ENCODE measurements at regions not wholly inside any gene's neighbourhood (a gene's known extent, or its start where the extent isn't known, plus 50 kb on each side); places are given as distances from the start of the nearest gene placed in this dataset.
"Not testable (repeated sequence)": the region's sequence is repeated elsewhere in the genome, so short reads cannot be mapped to it uniquely, and the experiment has no call there.

- DNase-seq (ENCODE audit: low read depth): no peak
- H3K4me3 ChIP-seq (ENCODE audit: low read depth, low read length): no peak overlapping the region
Measured at GRCh38 chr7:79529881-79530235, 76.4 kb upstream of the MAGI2 start.

DNA sequence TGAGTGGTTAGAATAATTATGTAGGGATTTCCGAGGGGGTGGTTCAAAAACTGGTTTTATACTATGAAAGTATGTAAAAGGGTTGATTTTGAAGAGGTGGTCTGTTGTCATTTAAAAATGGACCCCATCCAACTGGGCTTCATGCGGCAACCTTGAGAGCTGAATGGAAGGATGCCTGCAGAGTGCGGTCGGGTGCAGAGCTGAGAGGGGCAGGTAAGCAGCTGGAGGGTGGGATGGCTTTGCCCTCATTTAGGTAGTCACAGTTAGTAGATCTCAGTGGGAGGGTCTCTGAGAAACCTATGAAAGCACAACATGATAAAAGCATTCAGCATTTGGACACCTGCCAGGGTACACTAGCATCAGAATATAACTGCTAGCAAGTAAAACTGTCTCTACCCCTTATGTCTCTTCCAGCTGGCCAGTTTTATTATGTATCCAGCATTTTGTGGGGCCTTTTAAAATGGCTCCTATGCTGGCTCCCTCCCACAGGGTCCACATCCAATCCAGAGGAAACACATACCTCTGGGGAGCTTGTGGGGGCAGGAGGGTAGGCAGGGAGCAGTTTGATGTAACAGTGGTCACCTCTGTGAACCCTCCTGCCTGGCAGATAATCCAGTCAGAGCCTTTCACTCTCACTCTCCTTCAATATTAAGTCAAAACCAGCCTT lies 75.9 kb upstream of the MAGI2 start:
- DNase-seq (ENCODE audit: low read depth): no peak
- H3K4me3 ChIP-seq (ENCODE audit: low read depth, low read length): no peak overlapping the region

DNA sequence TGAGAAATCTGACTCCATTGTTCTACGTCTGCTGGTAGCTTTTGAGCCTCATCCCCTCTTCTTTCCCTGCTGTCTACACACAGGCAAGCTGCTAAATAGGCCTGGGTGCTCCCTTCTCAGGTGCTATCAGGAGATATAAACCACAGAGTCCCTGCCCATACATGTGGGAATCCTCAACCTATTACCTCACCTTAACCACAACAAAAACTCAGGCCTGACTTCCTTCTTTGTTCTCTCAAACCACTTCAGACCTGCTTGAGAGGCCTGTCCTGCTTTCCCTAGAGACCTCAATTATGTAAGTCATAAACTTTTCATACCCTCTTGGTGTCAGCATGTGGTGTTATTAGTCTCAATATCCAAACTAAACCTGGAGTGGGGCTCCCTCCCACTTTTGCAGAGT lies 75.0 kb upstream of the MAGI2 start:
- DNase-seq (ENCODE audit: low read depth): no peak
- H3K4me3 ChIP-seq (ENCODE audit: low read depth, low read length): no peak overlapping the region

- no peak for DNase-seq (ENCODE audit: low read depth)
- H3K4me3 ChIP-seq (ENCODE audit: low read depth, low read length): no peak overlapping the region
Measured at GRCh38 chr7:79524048-79524447, 70.6 kb upstream of the MAGI2 start.

DNA sequence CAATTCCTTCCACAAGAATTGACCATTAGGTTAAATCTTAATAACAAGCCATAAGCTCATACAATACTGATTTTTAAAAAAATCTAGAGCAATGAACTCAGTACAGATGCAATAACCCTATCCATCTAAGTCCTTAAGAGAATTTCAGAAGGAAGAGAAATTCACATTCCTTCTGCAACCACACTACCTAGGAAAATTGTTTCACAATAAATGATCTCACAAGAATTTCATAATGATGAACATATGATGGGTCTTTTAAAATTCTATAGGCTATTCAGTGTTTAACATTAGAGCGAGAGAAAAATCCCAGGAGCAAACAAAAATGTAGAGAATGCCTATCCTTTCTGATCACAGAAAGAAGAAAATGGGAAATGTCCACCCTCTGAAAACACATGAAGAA lies 70.0 kb upstream of the MAGI2 start:
- H3K4me3 ChIP-seq (ENCODE audit: low read depth, low read length): no peak overlapping the region
- DNase-seq (ENCODE audit: low read depth): peak; percentile 31

DNA sequence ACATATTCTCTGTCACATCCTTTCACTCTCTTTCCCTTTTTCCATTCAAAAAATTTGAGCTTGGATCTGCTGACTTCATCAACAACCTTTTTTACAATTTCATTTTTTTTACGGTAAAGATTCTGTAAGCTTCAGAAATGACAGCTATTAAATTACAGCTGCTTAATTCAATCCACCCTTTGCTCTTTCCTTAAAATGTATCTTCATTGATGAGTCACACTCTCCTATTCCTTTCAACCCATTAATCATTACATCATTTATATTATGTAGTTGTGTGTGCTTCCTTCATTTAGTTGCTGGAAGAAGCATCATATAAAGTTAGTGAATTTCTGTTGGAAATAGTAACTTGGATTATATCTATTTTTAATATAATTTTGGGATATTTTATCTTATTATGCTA lies 67.1 kb upstream of the MAGI2 start:
- DNase-seq (ENCODE audit: low read depth): no peak
- H3K4me3 ChIP-seq (ENCODE audit: low read depth, low read length): no peak overlapping the region

DNA sequence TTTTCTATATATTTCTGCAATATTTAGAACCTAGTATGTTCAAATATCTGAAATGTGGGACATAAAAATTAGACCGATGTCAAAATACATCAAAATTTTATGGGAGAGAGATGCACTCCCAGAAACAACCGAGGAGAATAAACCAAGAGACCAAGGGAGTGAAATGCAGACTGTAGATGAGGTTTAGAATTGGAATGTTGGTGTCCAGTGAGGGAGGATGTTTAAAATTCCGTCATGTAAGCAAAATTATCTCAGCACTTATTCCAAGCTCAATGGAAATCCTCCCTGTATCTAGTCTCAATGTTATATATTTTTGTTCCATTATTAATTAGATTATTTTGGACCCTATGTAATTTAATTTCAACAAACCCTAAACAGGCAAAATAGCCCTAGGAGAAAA lies 61.9 kb upstream of the MAGI2 start:
- no peak overlapping the region for H3K4me3 ChIP-seq (ENCODE audit: low read depth, low read length)
- DNase-seq (ENCODE audit: low read depth): no peak

DNA sequence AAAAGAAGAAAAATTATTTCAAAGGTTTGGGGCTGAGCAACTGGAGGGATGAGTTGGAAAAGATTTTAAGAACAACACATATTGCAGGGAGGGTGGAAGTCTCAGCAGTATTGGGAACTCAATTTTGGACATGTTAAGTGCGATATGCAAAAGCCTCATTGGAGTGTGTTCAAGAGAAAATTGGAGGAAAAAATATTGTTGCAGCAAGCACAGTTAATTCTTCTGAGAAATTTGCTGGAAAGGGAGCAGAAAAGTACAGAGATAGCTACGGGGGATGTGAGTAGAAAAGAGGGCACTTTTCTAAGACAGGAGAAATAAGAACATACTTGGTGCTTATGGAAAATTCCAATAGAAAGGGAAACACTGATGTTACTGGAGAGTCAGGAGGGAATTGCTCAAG lies 59.8 kb upstream of the MAGI2 start:
- no peak for DNase-seq (ENCODE audit: low read depth)

GRCh38 chr7:79512261-79512660 lies 58.8 kb upstream of the MAGI2 start:
- DNase-seq (ENCODE audit: low read depth): no peak
- no peak overlapping the region for H3K4me3 ChIP-seq (ENCODE audit: low read depth, low read length)

More for the DNA sequence above, 59.8 kb upstream of the MAGI2 start:
- no peak overlapping the region for H3K4me3 ChIP-seq (ENCODE audit: low read depth, low read length)

DNA sequence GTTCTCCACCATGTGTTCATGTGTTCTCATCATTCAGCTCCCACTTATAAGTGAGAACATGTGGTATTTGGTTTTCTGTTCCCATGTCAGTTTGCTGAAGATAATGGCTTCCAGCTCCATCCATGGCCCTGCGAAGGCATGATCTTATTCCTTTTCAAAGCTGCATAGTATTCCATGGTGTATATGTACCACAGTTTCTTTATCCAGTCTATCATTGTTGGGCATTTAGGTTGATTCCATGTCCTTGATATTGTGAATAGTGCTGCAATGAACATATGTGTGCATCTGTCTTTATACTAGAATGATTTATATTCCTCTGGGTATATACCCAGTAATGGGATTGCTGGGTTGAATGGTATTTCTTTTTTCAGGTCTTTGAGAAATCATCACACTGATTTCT lies 57.6 kb upstream of the MAGI2 start:
- DNase-seq (ENCODE audit: low read depth); H3K4me3 ChIP-seq (ENCODE audit: low read depth, low read length): not testable (repeated sequence)

DNA sequence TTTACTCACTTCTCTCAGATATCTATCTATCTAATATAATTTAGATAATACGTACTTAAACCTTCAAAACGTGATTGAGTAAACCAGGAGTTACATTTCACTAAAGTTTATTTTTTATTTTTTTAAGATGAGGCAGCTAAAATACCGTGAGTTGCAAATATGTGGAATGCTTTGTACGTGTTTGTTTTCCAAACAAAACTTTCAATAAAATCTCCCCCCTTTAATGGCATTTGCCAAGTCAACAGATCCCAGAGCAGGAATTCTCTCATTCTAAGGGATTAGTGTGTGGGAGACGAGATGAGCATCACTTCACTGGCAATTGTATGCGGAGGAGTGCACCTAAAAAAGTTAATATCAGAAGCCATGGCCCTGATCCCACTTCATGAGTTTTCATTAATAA lies 53.7 kb upstream of the MAGI2 start:
- DNase-seq (ENCODE audit: low read depth): no peak

DNA sequence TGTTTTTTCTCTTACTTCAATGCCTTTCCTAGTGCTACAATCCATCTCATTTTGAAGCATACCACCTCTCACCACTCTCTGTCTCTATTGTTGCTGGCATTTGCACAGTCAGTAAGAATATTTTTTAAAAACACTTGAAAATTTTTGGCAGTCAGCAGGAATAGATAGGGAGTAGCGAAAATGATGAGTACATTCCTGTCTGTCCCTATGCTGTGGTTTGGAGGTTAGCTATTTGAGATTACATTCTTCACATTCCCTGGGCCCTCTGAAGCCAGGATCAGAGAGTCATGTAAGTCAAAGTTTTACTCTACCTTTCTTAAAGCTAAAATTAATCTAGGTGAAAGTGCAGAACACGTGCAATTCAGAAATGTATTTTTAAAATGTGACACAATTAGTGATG lies 53.0 kb upstream of the MAGI2 start:
- no peak overlapping the region for H3K4me3 ChIP-seq (ENCODE audit: low read depth, low read length)
- no peak for DNase-seq (ENCODE audit: low read depth)

More for the DNA sequence above, 53.7 kb upstream of the MAGI2 start:
- no peak overlapping the region for H3K4me3 ChIP-seq (ENCODE audit: low read depth, low read length)

- DNase-seq (ENCODE audit: low read depth): no peak
- H3K4me3 ChIP-seq (ENCODE audit: low read depth, low read length): no peak overlapping the region
Measured at GRCh38 chr7:79504607-79505389, 51.3 kb upstream of the MAGI2 start.

Data from skeletal muscle cell (primary cell).